HG03135 (cell line): ENCODE measurements at regions not wholly inside any gene's neighbourhood (a gene's known extent, or its start where the extent isn't known, plus 50 kb on each side); places are given as distances from the start of the nearest gene placed in this dataset.

Source experiments
- ATAC-seq: cut with Tn5 transposase; IDR thresholded peaks from one replicate; pipeline ENCODE4 v1.9.1; 2021; ENCODE audit warnings: mild to moderate bottlenecking, moderate library complexity; ENCODE audit not compliant: unreplicated experiment

GRCh38 chr4:176843710-176844109 lies 51.0 kb upstream of the VEGFC start:
- ATAC-seq: no peak

GRCh38 chr4:176844448-176844847 lies 51.7 kb upstream of the VEGFC start:
- ATAC-seq: no peak

- no peak for ATAC-seq
These were observed 52.9 kb upstream of the VEGFC start for GRCh38 chr4:176845636-176846035.

- ATAC-seq: no peak
These were observed 56.4 kb upstream of the VEGFC start for GRCh38 chr4:176849076-176849475.

- ATAC-seq: no peak
These were observed 57.7 kb upstream of the VEGFC start for GRCh38 chr4:176850436-176850835.

- no peak for ATAC-seq
These were observed 63.7 kb upstream of the VEGFC start for GRCh38 chr4:176856421-176856820.

- ATAC-seq: no peak
These were observed 66.1 kb upstream of the VEGFC start for GRCh38 chr4:176858839-176859238.

- no peak for ATAC-seq
These were observed 71.5 kb upstream of the VEGFC start for GRCh38 chr4:176864238-176864637.

GRCh38 chr4:176868676-176869075 lies 76.0 kb upstream of the VEGFC start:
- no peak for ATAC-seq

- ATAC-seq: no peak
These were observed 79.7 kb upstream of the VEGFC start for GRCh38 chr4:176872461-176872860.

GRCh38 chr4:176874721-176875445 lies 82.2 kb upstream of the VEGFC start:
- ATAC-seq: no peak

- ATAC-seq: no peak
These were observed 82.8 kb upstream of the VEGFC start for GRCh38 chr4:176875446-176875930.

- no peak for ATAC-seq
These were observed 86.8 kb upstream of the VEGFC start for GRCh38 chr4:176879380-176880116.

- ATAC-seq: no peak
These were observed 89.5 kb upstream of the VEGFC start for GRCh38 chr4:176882206-176882605.

- no peak for ATAC-seq
These were observed 90.4 kb upstream of the VEGFC start for GRCh38 chr4:176883108-176883550.

- no peak for ATAC-seq
These were observed 91.1 kb upstream of the VEGFC start for GRCh38 chr4:176883681-176884418.

- ATAC-seq: no peak
These were observed 92.5 kb upstream of the VEGFC start for GRCh38 chr4:176885224-176885623.

GRCh38 chr4:176886135-176886534 lies 93.4 kb upstream of the VEGFC start:
- ATAC-seq: no peak

- no peak for ATAC-seq
These were observed 97.1 kb upstream of the VEGFC start for GRCh38 chr4:176889776-176890175.

GRCh38 chr4:176894498-176894897 lies 101.8 kb upstream of the VEGFC start:
- ATAC-seq: no peak

GRCh38 chr4:176896211-176896610 lies 103.5 kb upstream of the VEGFC start:
- no peak for ATAC-seq

- ATAC-seq: no peak
These were observed 104.5 kb upstream of the VEGFC start for GRCh38 chr4:176897226-176897625.
